GM12865 (cell line): ENCODE measurements at regions not wholly inside any gene's neighbourhood (a gene's known extent, or its start where the extent isn't known, plus 50 kb on each side); places are given as distances from the start of the nearest gene placed in this dataset.
"Not testable (repeated sequence)": the region's sequence is repeated elsewhere in the genome, so short reads cannot be mapped to it uniquely, and the experiment has no call there.

Source experiments
- DNase-seq: peaks from one replicate; pipeline ENCODE4 v3.0.0; 2010; ENCODE audit warnings: low read depth
- H3K4me3 ChIP-seq: 2 replicates; pipeline ENCODE4 v1.5.1; 2011; ENCODE audit warnings: mild to moderate bottlenecking, low read depth, low read length, control low read depth
- TF ChIP-seq, protein P1 (sequence below): IDR thresholded peaks from 2 replicates; pipeline ENCODE4 v1.5.1; 2011; ENCODE audit warnings: low read length, control low read depth, low read depth, inconsistent platforms; ENCODE audit not compliant: insufficient read depth; ENCODE audit errors: missing control alignments

DNA sequence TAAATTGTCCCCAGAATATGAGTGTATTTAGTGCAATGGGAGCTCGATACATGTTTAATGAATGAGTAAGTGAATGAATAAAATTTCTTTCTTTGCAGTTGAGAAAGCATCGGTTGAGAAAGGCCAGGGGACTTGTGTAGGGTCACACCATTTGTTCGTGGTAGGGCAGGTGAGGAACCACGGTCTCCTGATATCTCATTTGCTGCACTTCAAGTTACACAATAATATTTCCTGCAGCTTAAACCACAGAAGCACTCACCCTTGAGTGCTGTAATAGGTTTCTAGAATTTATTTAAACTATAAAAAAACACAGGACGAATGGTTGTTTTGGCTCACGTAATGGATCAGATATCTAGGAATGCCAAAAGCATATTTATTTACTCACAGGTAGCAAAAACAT lies 429.8 kb downstream of the SPATA31D1 start:
- TF ChIP-seq, protein P1, sequence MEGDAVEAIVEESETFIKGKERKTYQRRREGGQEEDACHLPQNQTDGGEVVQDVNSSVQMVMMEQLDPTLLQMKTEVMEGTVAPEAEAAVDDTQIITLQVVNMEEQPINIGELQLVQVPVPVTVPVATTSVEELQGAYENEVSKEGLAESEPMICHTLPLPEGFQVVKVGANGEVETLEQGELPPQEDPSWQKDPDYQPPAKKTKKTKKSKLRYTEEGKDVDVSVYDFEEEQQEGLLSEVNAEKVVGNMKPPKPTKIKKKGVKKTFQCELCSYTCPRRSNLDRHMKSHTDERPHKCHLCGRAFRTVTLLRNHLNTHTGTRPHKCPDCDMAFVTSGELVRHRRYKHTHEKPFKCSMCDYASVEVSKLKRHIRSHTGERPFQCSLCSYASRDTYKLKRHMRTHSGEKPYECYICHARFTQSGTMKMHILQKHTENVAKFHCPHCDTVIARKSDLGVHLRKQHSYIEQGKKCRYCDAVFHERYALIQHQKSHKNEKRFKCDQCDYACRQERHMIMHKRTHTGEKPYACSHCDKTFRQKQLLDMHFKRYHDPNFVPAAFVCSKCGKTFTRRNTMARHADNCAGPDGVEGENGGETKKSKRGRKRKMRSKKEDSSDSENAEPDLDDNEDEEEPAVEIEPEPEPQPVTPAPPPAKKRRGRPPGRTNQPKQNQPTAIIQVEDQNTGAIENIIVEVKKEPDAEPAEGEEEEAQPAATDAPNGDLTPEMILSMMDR, result no peak
- no peak overlapping the region for H3K4me3 ChIP-seq
- no peak for DNase-seq

DNA sequence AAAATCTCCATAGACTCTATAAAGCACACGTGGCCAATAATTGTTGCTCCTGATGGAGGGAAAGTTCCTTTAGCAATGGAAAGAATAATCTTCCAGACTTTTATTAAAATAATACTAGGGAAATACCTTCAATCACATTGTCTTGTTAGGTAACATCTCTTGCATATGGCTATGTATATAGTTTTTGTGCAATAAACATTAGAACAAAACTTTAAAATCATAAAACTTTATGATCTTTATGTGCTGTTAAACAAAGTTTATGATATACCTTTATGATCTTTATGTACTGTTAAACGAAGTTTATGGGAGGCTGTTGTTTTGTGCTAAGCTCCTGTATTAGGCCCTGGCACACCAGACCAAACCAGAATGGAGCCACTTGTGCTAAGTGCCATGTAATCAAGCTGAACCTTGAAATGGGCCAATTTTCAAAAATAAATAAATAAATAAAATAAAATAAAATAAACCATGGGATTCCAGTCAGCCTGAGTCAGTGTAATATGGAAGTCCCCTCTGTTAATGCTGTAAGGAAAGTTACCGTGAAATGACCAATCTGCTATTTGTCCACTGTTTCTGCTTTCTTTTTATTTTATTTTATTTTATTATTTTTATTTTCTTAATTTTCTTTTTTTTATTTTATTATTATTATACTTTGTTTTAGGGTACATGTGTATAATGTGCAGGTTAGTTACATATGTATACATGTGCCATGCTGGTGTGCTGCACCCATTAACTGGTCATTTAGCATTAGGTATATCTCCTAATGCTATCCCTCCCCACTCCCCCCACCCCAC lies 431.3 kb downstream of the SPATA31D1 start:
- H3K4me3 ChIP-seq, result no peak overlapping the region
- no peak for DNase-seq
- TF ChIP-seq, protein P1, result no peak

DNA sequence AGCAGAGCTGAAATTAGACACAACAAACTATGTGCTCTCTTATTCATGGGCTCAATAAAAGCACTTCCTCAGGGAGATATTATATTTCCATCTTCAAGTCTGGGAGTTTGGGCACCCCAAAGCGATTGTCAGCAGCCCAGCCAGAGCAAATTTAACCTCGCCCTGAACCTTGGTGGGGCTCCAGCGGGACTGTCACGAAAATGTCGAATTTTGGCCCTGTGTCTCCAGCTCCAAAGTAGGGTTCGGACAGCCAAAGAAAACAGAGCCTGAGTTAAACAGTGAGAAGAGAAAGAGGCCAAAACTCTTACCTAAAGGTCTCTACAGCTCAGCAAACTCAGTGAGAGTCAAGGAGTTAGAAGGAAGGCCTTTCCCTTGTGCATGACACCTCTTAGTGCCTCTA lies 432.9 kb downstream of the SPATA31D1 start:
- TF ChIP-seq, protein P1, result no peak

DNA sequence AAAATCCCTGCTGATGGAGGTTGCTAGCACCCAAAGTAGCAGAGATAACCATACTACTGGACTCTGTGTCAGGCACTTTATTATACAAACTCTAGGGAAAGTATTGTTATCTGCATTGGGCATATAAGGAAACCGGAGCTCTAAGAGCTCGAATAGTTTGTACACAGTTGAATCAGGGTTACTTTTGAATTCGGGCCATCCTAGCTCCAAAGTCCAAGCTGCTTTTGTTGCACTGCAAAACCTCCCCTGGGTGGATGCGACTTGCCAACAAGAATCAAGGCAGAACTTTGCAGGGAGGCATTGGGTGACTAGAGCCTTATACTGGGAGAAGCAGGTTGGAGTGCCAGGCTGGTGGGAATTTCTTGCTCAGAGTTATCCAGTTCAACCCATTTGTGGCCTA lies 435.1 kb downstream of the SPATA31D1 start:
- TF ChIP-seq, protein P1, result no peak
- DNase-seq, result no peak
- no peak overlapping the region for H3K4me3 ChIP-seq

More for the DNA sequence above, 432.9 kb downstream of the SPATA31D1 start:
- no peak for DNase-seq
- no peak overlapping the region for H3K4me3 ChIP-seq

DNA sequence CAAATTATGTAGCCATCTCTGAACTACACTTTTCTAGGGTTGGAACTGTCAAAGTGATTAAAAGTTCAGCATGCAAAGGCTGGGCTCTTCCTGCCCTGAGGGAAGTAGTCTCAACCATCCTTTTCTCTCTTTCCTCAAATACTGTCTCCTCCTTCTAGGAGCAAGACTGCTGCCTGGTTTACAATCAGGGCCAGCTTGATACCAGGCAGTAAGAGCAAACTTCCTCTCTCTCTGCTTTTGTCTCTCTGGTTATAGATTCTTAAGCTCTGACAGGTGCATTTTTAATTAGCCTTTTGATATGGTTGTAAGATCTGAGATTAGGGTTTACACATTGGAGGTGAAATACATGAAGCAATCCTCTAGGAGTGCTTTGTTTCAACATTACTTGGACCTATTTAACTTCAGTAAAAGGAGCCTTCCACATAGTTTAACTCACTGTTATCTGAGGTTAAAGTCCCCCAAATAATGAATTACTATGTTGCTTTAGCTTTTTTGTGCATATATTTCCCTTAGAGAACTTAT lies 436.1 kb downstream of the SPATA31D1 start:
- TF ChIP-seq, protein P1, result no peak
- H3K4me3 ChIP-seq, result no peak overlapping the region
- no peak for DNase-seq

DNA sequence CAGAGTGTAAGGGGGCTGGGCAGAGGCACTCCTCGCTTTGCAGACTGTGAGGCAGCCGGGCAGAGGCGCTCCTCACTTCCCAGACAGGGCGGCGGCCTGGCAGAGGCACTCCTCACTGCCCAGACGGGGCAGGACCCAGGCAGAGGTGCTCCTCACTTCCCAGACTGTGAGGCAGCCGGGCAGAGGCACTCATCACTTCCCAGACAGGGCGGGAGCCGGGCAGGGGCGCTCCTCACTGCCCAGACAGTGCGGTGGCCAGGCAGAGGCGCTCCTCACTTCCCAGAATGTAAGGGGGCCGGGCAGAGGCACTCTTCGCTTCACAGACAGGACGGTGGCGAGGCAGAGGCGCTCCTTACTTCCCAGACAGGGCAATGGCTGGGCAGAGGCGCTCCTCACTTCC lies 442.5 kb downstream of the SPATA31D1 start:
- H3K4me3 ChIP-seq, result no peak overlapping the region
- no peak for DNase-seq
- TF ChIP-seq, protein P1, result no peak

DNA sequence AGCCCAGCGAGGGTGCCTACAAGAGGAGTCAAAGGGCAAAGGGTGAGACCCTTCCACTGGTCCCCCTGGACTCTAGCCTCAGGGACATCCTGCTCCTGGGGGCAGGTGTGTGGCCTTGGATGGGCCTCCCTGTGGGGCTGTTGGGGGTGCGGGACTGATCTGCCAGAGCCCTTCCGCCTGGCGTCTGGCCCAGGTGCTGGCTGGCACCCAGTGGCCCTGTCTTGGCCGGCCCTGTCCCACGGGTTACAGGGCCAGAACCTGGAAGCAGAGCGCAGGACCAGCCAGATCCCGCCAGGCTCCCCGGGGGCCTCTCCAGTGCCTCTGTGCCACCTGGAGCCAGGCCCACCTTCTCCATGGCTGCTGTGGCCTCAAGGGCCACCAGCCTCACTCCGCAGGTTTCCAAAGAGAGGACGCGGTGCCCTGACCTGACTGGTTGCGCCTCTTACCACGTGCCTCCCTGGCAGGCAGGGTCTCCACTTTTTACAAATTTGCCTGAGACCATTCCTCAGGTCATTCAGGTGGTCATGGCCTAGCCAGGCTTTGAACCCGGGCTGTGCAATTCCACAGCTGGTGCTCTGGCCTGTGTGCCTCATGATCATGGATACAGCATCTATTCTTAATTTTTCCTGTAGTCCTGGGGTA lies 444.8 kb downstream of the SPATA31D1 start:
- H3K4me3 ChIP-seq, DNase-seq: not testable (repeated sequence)
